ENCODE measurements at regions not wholly inside any gene's neighbourhood (a gene's known extent, or its start where the extent isn't known, plus 50 kb on each side); places are given as distances from the start of the nearest gene placed in this dataset.

DNA sequence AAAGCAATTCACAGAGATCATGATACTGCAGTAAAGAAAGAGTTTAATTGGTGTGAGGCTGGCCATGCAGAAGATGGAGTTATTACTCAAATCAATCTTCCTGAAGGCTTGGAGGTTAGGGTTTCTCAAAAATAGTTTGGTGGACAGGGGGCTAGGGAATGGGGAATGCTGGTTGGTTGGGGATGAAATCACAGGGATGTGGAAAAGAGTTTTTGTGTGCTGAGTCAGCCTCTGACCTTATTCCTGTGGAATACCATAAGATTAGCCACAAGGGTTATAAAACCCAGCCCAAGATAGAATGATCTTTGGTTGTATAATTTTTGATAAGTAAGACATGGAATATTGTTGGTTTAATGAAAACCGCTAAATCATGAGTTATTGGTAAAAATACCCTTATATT lies 764.3 kb downstream of the TYW1 start:
- DNase-seq (ENCODE audit: low read depth in 2 of 2): no peak

DNA sequence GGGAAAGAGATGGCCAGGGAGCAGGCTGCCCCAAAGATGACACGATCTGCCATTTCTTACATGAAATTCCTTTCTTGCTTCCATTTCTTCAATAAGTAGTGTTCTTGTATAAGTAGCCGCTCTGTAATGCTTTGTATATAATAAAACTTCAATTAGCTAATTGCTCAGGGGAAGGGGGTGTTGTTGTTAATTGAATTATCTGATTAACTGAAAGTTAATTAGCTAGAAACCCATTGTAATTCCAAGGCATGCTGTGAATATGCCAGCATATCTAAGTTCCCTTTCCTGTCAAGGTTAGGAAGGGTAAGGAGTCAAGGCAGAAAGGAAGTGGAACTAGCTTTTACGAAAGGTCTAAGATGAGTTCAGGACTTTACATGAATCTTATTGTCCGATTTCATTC lies 765.9 kb downstream of the TYW1 start:
- no peak for DNase-seq (ENCODE audit: low read depth in 2 of 2)

- no peak for DNase-seq (ENCODE audit: low read depth in 2 of 2)
Observed at GRCh38 chr7:67764289-67764688, 767.7 kb downstream of the TYW1 start.

GRCh38 chr7:67765481-67766175 lies 769.0 kb downstream of the TYW1 start:
- no peak for DNase-seq (ENCODE audit: low read depth in 2 of 2)

GRCh38 chr7:67766906-67767410 lies 770.3 kb downstream of the TYW1 start:
- no peak for DNase-seq (ENCODE audit: low read depth in 2 of 2)

DNA sequence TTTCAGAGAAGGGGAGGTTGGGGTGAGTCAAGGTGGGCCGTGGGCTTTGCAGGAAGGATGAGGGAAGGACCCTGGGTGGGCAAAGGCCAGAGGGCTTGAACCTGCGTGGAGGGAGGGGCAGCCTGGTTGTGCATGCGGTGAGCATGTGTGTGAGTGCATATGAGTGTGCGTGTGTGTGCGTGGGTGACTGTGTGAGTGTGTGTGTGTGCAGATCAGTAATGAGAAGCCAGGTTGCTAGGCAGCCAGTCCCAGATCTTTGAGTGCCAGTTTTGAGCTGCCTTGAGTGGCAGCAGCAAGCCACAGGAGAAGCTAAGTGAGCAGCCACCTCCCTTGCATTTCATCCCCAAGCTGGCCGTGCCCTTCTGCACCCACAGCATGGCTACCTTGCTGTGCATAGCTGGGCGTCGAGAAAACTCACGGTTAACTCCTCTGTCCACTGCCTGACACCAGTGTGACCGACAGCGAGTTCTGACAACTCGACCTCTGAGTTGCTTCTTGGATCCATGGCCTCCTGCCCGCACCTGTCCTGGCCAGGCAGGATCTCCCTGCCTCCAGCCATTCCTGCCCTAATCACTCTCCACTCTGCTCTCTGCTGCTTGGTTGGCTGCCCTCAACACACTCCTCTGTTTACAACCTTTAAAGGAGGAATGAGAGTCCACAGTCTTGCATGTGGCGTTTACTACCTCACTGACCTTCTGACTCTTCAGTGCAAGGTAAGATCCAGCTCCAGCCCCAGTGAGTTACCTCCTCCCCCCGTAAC lies 775.4 kb downstream of the TYW1 start:
- no peak for DNase-seq (ENCODE audit: low read depth in 2 of 2)

DNA sequence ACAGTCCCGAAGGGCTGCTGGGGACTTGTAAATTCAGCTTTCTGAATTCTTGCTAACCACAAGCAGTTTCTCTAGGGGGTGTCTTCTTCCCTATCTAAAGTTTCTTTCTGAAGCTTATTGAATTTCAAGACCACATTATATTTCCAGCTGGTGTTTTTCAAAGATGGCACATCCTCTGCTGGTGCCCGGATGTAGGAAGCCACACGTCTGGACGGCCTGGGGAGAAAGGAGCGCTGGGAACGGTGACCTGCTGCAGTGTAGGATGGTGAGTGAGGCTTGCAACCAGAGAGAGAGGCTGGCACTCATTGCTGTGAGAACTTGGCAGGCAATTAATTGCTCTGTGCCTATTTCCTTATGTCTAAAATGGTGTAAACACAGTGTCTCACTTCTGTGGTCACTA lies 776.4 kb downstream of the TYW1 start:
- no peak for DNase-seq (ENCODE audit: low read depth in 2 of 2)

- no peak for DNase-seq (ENCODE audit: low read depth in 2 of 2)
Observed at GRCh38 chr7:67777119-67777518, 780.5 kb downstream of the TYW1 start.

- no peak for DNase-seq (ENCODE audit: low read depth in 2 of 2)
Observed at GRCh38 chr7:67781841-67782240, 785.2 kb downstream of the TYW1 start.

DNA sequence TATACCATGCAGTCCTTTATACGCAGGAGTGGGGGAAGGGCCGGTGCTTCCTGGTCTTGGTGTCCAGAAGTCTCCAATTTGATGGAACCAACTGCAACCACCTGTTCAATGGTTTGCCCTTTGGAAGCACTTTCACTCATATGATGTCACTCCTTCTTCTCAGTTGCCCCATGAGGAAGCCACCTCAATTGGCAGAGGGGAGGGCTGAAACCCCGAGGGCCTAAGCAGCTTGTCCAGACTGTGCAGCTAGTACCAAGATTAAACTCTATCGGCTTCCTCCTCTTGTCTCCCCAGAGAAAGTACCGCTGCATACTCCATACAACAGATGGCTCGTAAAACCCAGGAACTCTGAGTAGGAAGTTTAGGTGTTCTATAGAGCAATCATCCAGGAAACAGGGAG lies 789.4 kb downstream of the TYW1 start:
- no peak for DNase-seq (ENCODE audit: low read depth in 2 of 2)

GRCh38 chr7:67788669-67789068 lies 792.0 kb downstream of the TYW1 start:
- no peak for DNase-seq (ENCODE audit: low read depth in 2 of 2)

GRCh38 chr7:67791918-67792317 lies 795.3 kb downstream of the TYW1 start:
- DNase-seq (ENCODE audit: low read depth in 2 of 2): no peak

DNA sequence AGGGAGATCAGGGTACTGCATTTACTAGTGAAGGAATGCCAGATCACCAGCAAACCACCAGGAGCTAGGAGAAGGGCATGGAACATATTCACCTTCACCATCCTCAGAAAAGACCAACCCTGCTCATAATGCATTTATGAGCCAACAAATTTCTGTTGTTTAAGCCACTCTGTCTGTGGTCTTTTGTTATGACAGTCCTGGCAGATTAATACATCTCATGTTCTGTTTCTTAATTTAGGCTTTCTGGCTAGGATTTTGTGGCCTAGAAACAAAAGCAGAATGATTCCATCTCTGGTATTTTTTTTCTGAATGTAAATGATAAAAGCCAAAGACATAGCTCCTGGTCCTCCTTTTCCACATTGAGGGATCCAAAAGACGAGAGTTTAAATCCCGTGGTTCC lies 797.9 kb downstream of the TYW1 start:
- DNase-seq (ENCODE audit: low read depth in 2 of 2): no peak

DNA sequence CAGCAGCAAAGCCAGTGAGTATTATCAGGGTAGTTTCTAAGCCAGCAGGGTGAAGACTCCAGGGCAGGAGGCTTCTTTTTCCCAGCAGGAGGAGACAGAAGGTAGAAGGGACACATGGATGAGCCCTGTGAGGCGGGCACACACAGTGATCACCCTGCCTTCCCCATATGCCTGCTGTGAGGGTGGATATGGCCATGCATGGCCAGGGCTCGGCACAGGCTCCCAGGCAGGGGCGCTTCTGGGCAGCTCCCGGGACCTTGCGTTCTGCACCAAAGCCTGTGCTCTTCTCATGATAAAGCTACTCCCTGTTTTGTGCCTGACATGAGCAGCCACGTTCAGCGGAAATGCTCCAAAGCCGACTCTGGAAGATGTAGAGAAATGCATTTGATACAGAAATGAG lies 807.2 kb downstream of the TYW1 start:
- no peak for DNase-seq (ENCODE audit: low read depth in 2 of 2)

DNA sequence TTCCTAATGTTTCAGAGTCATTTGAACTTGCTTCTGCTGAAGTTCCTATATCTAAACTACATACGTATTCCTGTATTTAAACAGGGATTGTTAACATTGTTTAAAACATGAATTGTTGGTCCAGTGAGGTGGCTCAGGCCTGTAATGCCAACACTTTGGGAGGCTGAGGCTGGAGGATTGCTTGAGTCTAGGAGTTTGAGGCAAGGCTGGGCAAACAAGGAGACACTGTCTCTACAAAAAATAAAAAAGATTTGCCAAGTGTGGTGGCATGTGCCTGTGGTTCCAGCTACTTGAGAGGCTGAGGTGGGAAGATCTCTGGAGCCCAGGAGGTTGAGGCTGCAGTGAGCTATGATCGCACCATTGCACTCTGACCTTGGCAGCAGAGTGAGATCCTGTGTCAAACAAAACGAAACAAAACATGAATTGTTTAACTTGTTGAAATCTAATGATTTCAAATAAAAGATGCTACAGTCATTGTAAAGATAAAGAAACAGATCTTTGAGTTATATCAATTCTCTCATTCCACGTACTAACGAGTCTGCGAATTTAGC lies 809.4 kb downstream of the TYW1 start:
- DNase-seq (ENCODE audit: low read depth in 2 of 2): no peak

DNA sequence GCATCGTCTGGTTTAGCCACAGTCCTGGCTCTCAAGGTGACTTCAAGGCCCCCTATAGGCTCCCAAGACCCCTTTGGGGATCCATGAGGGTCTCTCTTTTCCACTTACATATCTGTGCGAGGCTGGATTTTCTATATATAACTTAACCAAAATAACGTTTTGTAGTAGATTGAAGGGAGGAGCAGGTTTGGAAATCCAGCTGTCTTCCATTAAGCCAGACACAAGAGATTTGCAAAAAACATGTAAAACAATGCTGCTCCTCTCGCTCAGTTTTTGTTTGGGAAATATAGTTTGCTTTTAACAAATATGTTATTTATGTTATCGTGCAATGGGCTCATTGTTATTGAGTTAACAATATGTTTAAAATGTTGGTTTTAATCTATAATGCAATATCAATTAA lies 811.2 kb downstream of the TYW1 start:
- no peak for DNase-seq (ENCODE audit: low read depth in 2 of 2)

DNA sequence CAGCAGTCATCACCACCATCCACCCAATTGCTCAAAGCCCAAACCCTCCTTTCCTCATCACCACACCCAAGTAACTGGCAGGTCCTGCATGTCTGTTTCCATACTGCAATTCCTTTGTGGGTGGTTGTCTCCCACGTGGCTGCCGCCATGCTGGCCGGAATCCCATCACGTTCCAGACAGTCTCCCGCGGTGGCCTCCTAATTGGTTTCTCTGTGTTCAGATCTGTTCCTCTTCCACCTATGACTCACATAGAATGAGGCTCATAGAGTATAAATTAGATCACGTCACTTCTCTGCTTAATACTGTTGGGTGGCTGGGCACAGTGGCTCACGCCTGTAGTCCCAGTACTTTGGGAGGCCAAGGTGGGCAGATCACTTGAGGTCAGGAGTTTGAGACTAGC lies 813.0 kb downstream of the TYW1 start:
- DNase-seq (ENCODE audit: low read depth in 2 of 2): no peak

- DNase-seq (ENCODE audit: low read depth in 2 of 2): no peak
Observed at GRCh38 chr7:67813621-67814292, 817.1 kb downstream of the TYW1 start.

DNA sequence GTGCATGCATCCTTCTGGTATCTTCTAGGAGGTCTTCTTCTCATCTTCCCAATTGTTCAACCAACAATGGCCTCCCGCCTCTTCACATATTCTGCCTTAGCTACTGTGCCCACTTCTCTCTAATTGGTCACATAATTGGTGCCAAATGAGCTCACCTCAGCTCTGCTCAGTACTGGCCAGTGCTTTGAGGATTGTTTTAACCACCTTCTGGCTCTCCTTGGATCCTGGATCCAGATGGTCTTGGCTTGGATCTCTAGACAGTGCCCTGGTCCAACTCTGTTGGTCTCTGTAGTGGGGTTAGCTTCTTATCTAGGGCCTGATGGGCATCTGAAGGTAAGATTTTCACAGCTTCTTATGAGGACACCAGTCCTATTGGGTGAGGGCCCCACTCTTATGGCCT lies 820.8 kb downstream of the TYW1 start:
- no peak for DNase-seq (ENCODE audit: low read depth in 2 of 2)

GRCh38 chr7:67821116-67821515 lies 824.5 kb downstream of the TYW1 start:
- DNase-seq (ENCODE audit: low read depth in 2 of 2): no peak

DNA sequence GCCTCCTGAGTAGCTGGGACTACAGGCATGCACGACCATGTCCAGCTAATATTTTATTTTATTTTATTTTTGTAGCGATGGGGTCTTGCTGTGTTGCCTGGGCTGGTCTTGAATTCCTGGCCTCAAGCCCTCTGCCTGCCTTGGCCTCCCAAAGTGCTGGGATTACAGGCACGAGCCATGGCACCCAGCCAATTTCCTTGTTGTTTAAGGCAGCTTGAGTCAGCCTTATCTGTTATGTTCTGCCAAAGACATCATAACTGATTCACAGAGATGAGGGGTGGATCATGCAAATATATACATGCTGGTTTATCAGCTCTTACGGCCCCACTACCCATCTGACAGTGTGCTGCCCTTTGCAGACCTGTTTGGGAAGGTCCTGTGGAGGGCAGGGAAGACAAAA lies 826.7 kb downstream of the TYW1 start:
- DNase-seq (ENCODE audit: low read depth in 2 of 2): no peak

- no peak for DNase-seq (ENCODE audit: low read depth in 2 of 2)
Observed at GRCh38 chr7:67825356-67825755, 828.7 kb downstream of the TYW1 start.

DNA sequence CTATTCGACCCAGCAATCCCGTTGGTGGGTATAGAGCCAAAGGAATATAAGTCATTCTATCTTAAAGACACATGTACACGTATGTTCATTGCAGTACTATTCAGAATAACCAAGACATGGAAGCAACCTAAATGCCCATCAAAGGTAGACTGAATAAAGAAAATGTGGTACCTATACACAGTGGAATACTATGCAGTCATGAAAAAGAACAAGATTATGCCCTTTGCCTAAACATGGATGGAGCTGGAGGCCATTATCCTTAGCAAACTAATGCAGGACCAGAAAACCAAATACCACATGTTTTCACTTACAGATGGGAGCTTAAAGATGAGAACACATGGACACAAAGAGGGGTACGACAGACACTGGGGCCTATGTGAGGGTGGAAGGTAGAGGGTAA lies 845.3 kb downstream of the TYW1 start:
- no peak for DNase-seq (ENCODE audit: low read depth in 2 of 2)
